ENCODE measurements at regions not wholly inside any gene's neighbourhood (a gene's known extent, or its start where the extent isn't known, plus 50 kb on each side); places are given as distances from the start of the nearest gene placed in this dataset.

DNA sequence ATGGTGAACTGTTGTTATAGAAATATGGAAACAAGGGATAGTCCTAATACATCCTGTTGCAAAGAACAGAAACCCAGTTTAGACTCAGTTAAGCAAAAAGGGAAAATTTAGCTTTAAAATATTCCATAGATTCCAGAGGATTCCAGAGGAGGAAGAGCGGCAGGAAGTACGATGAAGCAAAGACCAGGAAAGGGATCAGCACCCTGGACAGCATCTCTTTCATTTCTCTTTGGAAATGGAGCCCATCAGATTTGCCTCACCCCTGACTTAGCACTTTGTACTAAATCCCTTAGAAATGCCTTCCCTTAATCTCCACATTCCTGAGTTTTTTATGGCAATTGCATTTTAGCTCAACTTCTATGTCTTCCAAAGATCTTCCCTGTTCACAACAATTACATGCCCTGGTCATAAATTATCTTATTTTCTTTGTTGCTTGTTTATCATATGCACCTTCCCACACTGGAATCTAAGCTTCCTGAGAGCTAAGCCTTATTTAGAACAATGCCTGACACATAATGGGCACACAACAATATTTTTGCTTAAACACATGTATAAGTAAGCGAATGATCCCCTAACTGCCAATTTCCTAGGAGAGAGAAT, 150.0 kb upstream of the RBFOX1 start:
- DNase-seq = no peak

- no peak for DNase-seq
These were observed 154.8 kb upstream of the RBFOX1 start for GRCh38 chr16:7177875-7178274.

- no peak for DNase-seq
These were observed 161.5 kb upstream of the RBFOX1 start for GRCh38 chr16:7171151-7171550.

DNA sequence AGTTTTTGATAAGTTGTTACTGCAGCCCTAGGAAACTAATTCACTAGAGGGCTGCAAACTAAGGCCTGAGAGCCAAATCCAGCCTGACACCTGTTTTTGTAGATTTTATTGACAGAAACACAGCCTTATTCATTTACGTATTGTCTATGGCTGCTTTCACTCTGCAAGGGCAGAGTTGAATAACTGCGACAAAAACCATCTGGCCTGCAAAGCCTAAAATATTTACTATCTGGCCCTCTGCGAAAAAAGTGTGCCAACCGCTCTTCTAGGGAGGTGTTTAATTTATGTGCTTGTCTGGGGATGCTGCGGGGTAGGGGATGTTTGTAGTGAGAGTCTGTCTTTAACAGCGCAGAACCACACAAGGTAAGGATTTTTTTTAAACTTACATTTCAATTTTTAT, 165.0 kb upstream of the RBFOX1 start:
- no peak for DNase-seq

DNA sequence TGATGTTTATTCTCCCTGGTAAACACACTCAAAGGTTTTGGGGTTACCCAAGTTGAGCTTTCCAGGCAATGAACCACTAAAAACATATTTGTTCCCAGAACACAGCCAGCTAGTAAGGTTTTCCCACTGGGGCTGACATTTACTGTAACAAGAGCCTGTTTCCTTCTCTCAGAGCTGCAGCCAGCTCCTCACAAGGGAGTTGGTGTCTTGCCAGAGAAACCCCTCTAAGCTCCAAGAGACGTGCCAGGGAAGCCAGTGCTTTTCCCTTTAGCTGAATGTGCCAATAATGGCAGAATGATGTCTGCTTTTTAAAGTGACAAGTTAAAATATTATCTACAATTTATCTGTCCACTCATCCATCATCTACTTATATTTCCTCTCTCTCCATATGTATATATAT, 170.8 kb upstream of the RBFOX1 start:
- no peak for DNase-seq

DNA sequence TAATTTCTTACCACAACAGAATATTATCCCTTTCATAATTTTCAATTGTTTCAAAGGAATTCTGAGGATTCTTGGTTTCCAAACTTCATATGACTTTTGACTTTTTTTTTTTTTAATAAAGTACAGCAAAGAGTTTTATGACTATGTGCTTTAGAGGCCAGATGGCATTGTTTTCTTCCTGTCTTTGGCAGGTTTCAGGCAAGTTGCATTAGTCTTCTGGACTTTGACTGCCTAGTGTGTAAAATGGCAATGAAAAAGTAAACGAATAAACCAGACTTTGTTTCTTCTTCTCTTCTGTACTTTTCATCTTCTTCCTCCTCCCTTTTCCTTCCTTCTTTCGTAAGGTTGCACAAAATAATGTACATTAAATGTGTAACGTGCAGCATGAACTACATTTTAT, 172.6 kb upstream of the RBFOX1 start:
- DNase-seq = no peak

DNA sequence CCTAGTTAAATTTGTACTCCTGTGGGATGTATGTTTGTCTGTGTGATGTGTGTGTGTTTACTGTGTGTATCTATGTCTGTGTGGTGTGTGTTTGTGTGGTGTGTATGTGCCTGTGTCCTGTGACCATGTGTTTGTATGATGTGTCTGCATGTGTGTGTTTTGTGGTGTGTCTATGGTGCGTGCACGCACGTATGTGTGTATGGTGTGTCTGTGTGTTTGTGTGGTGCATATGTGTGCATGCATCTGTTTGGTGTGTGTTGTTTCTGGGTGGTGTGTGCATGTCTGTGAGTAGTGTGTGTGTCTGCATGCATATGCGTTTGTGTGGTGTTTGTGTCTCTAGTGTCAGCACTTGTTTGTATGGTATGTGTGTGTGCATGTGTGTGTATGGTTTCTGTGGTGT, 174.2 kb upstream of the RBFOX1 start:
- no peak for DNase-seq

DNA sequence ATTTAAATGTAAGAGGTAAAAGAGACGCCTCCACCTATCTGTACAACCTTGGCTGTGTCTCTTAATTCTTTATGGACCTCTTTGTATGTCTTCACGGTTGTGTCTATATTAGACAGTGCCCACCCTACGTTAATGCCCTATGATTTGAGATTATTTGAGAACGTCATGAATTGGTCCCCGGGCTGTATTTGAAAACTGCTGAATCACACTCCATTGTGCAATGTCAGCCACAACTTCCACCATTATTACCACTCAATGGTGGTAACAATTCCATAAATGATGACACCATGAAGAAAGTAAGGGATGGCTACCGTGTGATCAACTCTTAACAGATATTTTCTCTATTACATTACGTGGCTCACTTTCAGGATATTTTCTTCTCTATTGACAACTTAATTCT, 182.4 kb upstream of the RBFOX1 start:
- DNase-seq = no peak

DNA sequence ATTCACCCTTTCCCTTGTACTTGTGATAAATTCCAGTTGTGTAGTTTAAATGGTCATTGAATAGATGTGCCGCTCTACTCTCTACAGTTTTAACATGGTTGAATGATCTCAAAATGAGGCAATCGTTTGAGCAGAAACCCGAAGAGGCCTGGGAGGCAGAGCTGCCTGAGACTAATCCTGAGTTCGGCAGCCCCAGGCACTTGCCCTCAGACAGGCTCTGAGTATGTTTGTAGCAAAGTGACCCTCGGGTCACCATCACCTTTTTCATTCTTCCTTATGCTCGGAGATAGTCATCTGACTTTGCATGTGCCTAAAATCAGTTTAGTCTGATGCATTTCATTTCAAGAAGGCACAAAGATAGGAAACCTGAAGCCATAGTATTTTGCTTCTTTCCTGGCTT, 184.0 kb upstream of the RBFOX1 start:
- DNase-seq = no peak

- no peak for DNase-seq
These were observed 191.7 kb upstream of the RBFOX1 start for GRCh38 chr16:7140899-7141298.

DNA sequence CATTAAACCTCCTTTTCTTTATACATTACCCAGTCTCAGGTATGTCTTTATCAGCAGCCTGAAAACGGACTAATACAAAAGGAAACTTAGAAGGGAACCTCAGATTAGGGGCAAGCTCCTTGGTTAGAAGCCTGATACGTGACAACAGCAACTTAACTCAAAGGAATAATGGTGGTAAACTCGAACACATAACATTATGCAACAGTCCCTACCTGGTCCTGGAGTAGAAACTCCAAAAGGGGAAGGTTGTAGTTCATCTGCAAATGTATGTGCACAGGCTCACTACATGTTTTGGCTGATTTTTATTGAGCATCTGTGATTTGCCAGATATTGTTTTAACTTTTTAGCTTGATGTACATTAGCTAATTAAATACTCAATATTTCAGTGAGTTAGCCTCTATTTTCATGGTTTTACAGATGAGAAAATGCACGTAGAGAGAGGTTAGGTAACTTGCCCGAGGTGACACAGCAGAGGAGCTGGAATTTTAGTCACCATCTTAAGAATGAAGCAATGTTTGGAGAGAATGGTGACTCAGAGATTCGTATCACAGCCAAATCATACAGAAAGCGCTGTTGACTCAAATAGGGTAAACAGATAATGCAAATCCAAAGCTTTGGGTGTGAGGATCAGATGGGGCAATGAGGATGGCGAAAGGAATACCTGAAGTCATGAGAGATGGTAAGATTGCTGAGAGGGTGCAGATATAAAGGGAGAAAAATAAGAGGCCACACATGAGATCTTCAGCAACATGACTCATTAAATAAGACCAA, 194.9 kb upstream of the RBFOX1 start:
- DNase-seq = no peak

DNA sequence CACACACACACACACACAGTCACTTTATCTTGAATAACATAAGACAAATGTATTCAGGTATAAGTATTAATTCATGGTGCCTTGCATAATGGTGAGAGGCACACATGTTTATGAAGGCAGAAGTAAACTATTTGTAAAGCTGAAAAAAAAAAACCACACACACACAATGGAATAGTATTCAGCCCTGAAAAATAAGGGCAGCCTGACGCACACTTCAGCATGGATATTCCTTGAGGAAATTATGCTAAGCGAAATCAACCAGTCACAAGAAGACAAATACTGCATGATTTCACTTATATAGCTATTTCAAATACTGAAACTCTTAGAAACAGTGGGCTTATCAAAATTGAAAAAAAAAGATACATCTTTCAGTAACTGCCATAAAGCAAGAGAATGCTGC, 200.2 kb upstream of the RBFOX1 start:
- no peak for DNase-seq

- no peak for DNase-seq
These were observed 207.9 kb upstream of the RBFOX1 start for GRCh38 chr16:7124701-7125100.

DNA sequence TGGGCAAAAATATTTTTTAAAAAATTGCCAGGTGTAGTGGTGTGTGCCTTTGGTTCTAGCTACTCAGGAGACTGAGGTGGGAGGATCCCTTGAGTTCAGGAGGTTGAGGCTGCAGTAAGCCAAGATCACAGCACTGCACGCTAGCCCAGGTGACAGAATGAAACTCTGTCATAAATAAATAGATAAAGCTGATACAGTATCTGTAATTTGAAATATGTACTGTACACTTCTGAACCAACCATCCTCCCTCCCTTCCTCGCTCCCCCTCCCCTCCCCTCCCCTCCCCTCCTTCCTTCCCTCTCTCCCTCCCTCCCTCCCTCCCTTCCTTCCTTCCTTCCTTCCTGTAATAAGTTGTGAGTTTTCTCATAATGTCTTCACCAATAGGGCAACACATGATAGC, 208.4 kb upstream of the RBFOX1 start:
- DNase-seq = no peak

- no peak for DNase-seq
These were observed 215.9 kb upstream of the RBFOX1 start for GRCh38 chr16:7116734-7117133.

- no peak for DNase-seq
These were observed 216.7 kb upstream of the RBFOX1 start for GRCh38 chr16:7115898-7116297.

DNA sequence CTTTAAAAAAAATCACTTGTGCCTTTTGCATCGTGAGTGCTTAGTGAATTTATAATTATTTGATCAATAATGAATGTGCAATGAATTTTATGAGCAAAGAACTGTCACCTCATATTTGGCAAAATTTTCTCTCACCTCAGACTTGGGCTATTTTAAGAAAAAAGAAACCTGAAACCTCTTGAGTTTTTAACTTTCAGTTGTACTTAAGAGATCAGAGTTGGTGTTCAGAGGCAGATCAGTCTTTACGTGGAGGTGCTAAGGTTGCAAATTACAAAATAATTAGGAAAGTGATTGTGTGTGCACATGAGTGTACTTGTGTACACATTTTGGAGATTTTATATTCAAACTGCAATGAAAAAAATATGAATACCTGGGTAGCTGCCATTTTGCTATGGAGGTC, 218.7 kb upstream of the RBFOX1 start:
- DNase-seq = no peak

GRCh38 chr16:7113395-7113794, 219.2 kb upstream of the RBFOX1 start:
- no peak for DNase-seq

DNA sequence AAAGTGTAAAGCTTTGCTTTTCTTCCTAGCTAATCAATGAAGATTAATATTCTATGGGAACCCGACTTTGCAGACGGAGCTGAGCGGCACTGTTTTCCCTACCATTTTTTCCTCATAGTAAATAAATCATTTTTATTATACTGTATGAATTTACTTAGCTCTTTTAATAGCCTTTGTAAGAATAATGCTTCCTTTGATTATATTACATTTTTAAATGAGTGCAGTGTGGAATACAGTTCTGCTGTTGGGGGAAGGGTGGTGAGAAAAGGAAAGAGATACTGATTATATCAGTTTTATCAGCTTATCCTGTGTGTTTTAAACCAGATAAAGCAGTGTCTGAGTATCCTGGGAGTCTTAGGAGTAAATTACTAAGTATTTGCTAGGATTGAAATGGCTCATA, 221.4 kb upstream of the RBFOX1 start:
- no peak for DNase-seq

DNA sequence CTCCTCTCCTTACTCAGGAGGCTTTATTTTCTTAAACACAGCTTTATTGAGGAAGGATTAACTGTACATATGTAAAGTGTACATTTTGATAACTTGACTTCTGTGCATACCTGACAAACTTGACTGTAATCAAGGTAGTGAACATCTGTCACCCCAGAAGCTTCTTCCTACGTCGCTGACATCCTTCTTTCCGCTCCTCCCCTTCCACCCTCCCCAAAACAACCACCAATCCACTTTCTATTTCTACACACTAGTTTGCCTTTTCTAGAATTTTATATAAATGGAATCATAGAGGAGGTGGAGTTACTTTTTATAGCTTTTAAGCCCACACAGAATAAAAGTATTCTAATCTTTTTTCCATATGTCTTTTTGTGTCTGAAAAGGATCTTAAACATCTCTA, 225.2 kb upstream of the RBFOX1 start:
- no peak for DNase-seq

DNA sequence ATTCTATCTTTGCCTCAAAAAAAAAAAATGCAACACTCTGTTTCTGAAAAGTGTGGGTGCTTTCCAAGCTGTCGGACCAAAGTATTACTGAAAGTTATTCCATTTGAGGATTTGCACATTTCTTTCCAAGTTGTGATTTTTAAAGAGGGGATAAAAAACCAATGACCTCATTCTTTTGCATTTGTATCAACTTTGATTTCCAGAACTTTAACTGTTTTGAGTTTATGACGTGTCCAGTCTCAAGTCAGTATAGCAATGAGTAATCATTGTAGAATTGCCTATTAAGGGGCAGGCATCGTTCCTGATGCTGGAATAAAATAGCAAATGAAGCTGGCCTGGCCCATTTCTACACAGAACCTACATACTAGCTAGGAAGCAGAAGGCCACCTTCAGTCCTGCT, 229.6 kb upstream of the RBFOX1 start:
- no peak for DNase-seq

DNA sequence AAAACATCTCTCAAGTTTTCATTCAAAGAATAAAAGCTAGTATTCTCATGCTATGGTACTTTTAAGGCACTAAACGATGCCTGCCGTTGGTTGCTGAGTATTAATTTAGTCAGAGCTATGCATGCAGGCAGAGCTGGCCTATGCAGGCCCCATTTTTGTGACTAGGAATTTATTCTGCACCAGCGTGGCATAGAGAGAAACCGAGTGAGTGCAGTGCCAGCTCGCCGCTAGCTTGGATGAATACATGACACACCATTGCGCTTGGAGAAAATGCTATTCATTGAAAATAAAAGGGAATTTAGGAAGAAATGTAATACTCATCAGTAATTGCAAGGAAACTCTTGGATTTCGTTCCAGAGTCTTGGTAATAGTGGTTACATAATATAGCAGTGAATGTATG, 231.6 kb upstream of the RBFOX1 start:
- DNase-seq = no peak

GRCh38 chr16:7097518-7097917, 235.1 kb upstream of the RBFOX1 start:
- DNase-seq = no peak

DNA sequence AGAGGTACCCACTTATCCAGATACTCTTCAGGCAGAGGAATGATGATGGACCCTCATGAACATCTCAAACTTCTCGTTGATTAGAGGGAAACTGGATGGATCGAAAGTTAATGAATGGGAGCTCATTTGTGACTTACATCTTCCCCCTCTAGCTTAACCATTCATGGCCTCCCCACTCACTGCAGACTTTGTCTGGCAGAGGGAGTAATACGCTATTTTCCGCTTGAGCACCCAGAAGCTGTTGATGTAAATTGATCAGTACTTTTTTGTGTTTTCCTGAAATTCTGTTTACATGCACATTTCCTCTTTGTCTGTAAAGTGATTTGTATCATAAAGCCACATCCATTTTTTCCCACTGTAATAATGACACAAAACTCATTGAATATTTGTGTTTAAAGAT, 239.1 kb upstream of the RBFOX1 start:
- no peak for DNase-seq

- DNase-seq = no peak
These were observed 242.0 kb upstream of the RBFOX1 start for GRCh38 chr16:7090628-7091115.

Data from effector CD4-positive, alpha-beta T cell (primary cell).